ENCODE measurements at regions not wholly inside any gene's neighbourhood (a gene's known extent, or its start where the extent isn't known, plus 50 kb on each side); places are given as distances from the start of the nearest gene placed in this dataset.
"Not testable (repeated sequence)": the region's sequence is repeated elsewhere in the genome, so short reads cannot be mapped to it uniquely, and the experiment has no call there.

- peak; percentile 2 to 15 for DNase-seq
Measured at GRCh38 chr6:150741633-150742200, 123.8 kb upstream of the MTHFD1L start.

- DNase-seq = no peak
Measured at GRCh38 chr6:150744522-150745260, 120.8 kb upstream of the MTHFD1L start.

GRCh38 chr6:150745896-150746295 lies 119.6 kb upstream of the MTHFD1L start:
- DNase-seq = no peak

- DNase-seq = no peak
Measured at GRCh38 chr6:150747155-150747554, 118.3 kb upstream of the MTHFD1L start.

GRCh38 chr6:150749091-150749670 lies 116.3 kb upstream of the MTHFD1L start:
- no peak for DNase-seq

GRCh38 chr6:150751296-150751695 lies 114.2 kb upstream of the MTHFD1L start:
- DNase-seq = no peak

- no peak for DNase-seq
Measured at GRCh38 chr6:150752409-150752808, 113.1 kb upstream of the MTHFD1L start.

- no peak for DNase-seq
Measured at GRCh38 chr6:150753371-150754064, 112.0 kb upstream of the MTHFD1L start.

GRCh38 chr6:150755042-150755441 lies 110.5 kb upstream of the MTHFD1L start:
- DNase-seq = no peak

GRCh38 chr6:150755524-150755923 lies 110.0 kb upstream of the MTHFD1L start:
- DNase-seq = no peak

- no peak for DNase-seq
Measured at GRCh38 chr6:150756173-150756572, 109.3 kb upstream of the MTHFD1L start.

- DNase-seq = not testable (repeated sequence)
Measured at GRCh38 chr6:150757807-150758206, 107.7 kb upstream of the MTHFD1L start.

- no peak for DNase-seq
Measured at GRCh38 chr6:150759483-150759882, 106.0 kb upstream of the MTHFD1L start.

GRCh38 chr6:150761771-150762170 lies 103.7 kb upstream of the MTHFD1L start:
- no peak for DNase-seq

- no peak for DNase-seq
Measured at GRCh38 chr6:150764334-150765066, 101.0 kb upstream of the MTHFD1L start.

GRCh38 chr6:150765067-150765764 lies 100.3 kb upstream of the MTHFD1L start:
- no peak for DNase-seq

- no peak for DNase-seq
Measured at GRCh38 chr6:150766201-150766997, 99.1 kb upstream of the MTHFD1L start.

GRCh38 chr6:150767161-150767560 lies 98.3 kb upstream of the MTHFD1L start:
- no peak for DNase-seq

GRCh38 chr6:150767571-150768018 lies 97.9 kb upstream of the MTHFD1L start:
- DNase-seq = no peak

GRCh38 chr6:150770637-150771036 lies 94.9 kb upstream of the MTHFD1L start:
- no peak for DNase-seq

GRCh38 chr6:150773969-150774368 lies 91.5 kb upstream of the MTHFD1L start:
- no peak for DNase-seq
